HL-60 (cell line): ENCODE measurements at regions not wholly inside any gene's neighbourhood (a gene's known extent, or its start where the extent isn't known, plus 50 kb on each side); places are given as distances from the start of the nearest gene placed in this dataset.

Experiments
- DNase-seq, 2 experiments: peaks; one replicate each; pipeline ENCODE4 v3.0.0-alpha.2; 2010 to 2020; ENCODE audit warnings: low read depth in 1 of 2, low spot score in 1 of 2
- H3K27ac ChIP-seq: fragments of 250-450 bp; sonication (Bioruptor Pico); replicated peaks from 2 replicates; pipeline ENCODE4 v1.5.1; 2020; ENCODE audit warnings: mild to moderate bottlenecking, moderate library complexity
- H3K27me3 ChIP-seq: fragments of 250-450 bp; sonication (Bioruptor Pico); 2 replicates; pipeline ENCODE4 v1.5.1; 2021; ENCODE audit warnings: mild to moderate bottlenecking, moderate library complexity; ENCODE audit not compliant: insufficient read depth, poor library complexity, severe bottlenecking
- H3K4me3 ChIP-seq: replicated peaks from 2 replicates; pipeline ENCODE4 v1.5.1; 2011; ENCODE audit warnings: mild to moderate bottlenecking, control low read depth, low read length; ENCODE audit not compliant: insufficient read depth
- GABPA ChIP-seq: IDR thresholded peaks from 2 replicates; pipeline ENCODE4 v1.6.1; 2012; ENCODE audit warnings: low read depth
- POLR2AphosphoS5 ChIP-seq: IDR thresholded peaks from 2 replicates; pipeline ENCODE4 v1.6.1; 2012; ENCODE audit warnings: low read depth
- SPI1 ChIP-seq: IDR thresholded peaks from 2 replicates; pipeline ENCODE4 v1.6.1; 2012; ENCODE audit warnings: low read depth, mild to moderate bottlenecking, borderline replicate concordance
- TF ChIP-seq, protein P1 (sequence below): IDR thresholded peaks from one replicate; pipeline ENCODE4 v1.5.1; 2011; ENCODE audit warnings: low read length, control low read depth, inconsistent platforms; ENCODE audit not compliant: insufficient read depth
- TF ChIP-seq, protein P2 (sequence below): IDR thresholded peaks from 2 replicates; pipeline ENCODE4 v1.6.1; 2012; ENCODE audit warnings: low read depth; ENCODE audit not compliant: insufficient replicate concordance

DNA sequence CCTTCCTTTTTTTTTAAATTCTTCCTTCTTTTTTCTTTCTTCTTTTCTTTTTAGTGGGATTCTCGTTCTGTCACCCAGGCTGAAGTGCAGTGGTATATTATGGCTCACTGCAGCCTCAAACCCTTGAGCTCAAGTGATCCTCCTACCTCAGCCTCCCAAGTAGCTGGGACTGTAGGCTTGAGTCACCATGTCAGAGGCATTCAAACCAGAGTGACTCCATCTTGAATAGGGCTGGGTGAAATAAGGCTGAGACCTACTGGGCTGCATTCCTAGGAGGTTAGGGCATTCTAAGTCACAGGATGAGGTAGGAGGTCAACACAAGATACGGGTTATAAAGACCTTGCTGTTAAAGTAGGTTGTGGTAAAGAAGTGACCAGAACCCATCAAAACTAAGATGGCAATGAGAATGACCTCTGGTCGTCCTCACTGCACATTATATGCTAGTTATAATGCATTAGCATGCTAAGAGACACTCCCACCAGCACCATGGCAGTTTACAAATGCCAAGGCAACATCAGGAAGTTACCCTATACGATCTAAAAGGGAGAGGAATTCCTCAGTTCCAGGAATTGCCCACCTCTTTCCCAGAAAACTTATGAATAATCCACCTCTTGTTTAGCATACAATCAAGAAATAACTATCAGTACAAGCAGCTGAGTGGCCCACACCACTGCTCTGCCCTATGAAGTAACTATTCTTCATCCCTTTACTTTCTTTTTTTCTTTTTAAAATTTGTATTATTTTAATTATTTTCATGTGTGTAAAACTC lies 99.0 kb upstream of the ITGB1 start:
- no peak for TF ChIP-seq GABPA
- TF ChIP-seq, protein P1, sequence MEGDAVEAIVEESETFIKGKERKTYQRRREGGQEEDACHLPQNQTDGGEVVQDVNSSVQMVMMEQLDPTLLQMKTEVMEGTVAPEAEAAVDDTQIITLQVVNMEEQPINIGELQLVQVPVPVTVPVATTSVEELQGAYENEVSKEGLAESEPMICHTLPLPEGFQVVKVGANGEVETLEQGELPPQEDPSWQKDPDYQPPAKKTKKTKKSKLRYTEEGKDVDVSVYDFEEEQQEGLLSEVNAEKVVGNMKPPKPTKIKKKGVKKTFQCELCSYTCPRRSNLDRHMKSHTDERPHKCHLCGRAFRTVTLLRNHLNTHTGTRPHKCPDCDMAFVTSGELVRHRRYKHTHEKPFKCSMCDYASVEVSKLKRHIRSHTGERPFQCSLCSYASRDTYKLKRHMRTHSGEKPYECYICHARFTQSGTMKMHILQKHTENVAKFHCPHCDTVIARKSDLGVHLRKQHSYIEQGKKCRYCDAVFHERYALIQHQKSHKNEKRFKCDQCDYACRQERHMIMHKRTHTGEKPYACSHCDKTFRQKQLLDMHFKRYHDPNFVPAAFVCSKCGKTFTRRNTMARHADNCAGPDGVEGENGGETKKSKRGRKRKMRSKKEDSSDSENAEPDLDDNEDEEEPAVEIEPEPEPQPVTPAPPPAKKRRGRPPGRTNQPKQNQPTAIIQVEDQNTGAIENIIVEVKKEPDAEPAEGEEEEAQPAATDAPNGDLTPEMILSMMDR, result no peak
- TF ChIP-seq POLR2AphosphoS5, result no peak
- TF ChIP-seq SPI1, result no peak
- TF ChIP-seq, protein P2, sequence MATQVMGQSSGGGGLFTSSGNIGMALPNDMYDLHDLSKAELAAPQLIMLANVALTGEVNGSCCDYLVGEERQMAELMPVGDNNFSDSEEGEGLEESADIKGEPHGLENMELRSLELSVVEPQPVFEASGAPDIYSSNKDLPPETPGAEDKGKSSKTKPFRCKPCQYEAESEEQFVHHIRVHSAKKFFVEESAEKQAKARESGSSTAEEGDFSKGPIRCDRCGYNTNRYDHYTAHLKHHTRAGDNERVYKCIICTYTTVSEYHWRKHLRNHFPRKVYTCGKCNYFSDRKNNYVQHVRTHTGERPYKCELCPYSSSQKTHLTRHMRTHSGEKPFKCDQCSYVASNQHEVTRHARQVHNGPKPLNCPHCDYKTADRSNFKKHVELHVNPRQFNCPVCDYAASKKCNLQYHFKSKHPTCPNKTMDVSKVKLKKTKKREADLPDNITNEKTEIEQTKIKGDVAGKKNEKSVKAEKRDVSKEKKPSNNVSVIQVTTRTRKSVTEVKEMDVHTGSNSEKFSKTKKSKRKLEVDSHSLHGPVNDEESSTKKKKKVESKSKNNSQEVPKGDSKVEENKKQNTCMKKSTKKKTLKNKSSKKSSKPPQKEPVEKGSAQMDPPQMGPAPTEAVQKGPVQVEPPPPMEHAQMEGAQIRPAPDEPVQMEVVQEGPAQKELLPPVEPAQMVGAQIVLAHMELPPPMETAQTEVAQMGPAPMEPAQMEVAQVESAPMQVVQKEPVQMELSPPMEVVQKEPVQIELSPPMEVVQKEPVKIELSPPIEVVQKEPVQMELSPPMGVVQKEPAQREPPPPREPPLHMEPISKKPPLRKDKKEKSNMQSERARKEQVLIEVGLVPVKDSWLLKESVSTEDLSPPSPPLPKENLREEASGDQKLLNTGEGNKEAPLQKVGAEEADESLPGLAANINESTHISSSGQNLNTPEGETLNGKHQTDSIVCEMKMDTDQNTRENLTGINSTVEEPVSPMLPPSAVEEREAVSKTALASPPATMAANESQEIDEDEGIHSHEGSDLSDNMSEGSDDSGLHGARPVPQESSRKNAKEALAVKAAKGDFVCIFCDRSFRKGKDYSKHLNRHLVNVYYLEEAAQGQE, result no peak
- H3K27ac ChIP-seq, result no peak overlapping the region
- H3K4me3 ChIP-seq, result no peak overlapping the region
- no peaks in the 10 kb centered on the region for H3K27me3 ChIP-seq
- no peak for DNase-seq

DNA sequence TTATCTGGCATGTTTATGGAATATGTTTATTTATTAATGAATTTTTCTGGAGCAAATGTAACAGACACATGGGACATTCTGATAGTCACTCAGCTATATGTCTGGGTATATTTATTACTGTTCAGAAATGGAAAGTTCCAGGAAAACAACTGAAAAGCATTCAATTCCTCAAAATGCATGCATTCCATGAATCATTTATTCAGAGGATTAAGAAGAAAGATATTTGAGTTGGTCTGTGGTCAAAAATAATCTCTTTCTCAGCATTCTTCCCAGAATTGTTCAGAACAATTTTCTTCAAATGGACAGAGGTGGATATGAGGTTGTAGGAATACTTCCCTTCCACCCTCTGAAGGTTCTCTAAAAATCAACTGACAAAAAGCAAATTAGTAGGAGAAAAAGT lies 97.6 kb upstream of the ITGB1 start:
- Histone ChIP-seq H3K27ac (no peak overlapping the region), H3K4me3 (no peak overlapping the region), H3K27me3 (no peaks in the 10 kb centered on the region)
- DNase-seq, result no peak
- TF ChIP-seq GABPA, result no peak
- TF ChIP-seq, protein P1, result no peak
- TF ChIP-seq, protein P2, result no peak
- no peak for TF ChIP-seq SPI1
- no peak for TF ChIP-seq POLR2AphosphoS5

DNA sequence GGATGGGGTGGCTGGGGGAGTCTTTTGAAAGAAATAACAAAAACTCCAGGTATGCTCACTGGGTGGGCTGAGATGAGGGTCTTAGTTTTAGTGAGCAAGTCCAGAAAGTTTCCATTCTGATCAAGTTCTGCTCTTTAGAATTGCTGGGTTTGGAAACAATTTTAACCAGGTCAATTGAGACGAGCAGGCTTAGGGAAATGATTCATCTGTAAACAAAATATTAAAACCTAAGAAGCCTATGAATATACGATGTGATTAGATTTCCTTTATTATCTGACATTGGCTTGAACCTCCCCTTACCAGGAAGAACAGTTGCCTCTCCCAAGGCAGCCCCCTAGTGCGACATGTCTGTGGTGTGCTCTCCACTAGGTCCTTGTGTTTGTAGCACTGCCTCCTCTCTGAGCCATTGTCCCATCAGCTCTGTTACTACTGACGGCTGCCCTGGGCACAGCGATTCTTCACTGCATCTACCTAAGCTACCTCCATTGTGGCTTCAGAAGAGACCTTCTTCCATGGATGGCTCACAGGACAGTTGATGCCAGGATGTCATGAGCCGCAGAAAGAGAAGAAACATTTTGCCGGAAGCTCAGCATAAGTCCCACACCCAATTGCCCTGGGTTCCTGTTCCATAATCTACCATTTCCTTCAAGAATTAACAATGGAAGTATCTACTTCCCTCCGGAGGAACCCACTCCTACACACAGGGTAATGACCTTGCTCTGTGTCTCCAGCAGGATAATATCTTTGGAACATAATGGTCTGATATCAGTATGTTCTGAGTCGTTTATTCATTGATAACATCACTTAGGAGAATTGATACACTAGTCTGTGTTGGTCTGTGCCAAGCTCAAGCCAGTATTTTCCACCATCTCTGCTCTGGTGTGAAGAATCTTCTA lies 95.1 kb upstream of the ITGB1 start:
- TF ChIP-seq, protein P1, result no peak
- no peak for TF ChIP-seq GABPA
- no peak for TF ChIP-seq SPI1
- TF ChIP-seq, protein P2, result no peak
- no peak for TF ChIP-seq POLR2AphosphoS5
- Histone ChIP-seq H3K4me3 (no peak overlapping the region), H3K27me3 (no peaks in the 10 kb centered on the region), H3K27ac (no peak overlapping the region)
- no peak for DNase-seq
